Loucy (cell line): ENCODE measurements at regions not wholly inside any gene's neighbourhood (a gene's known extent, or its start where the extent isn't known, plus 50 kb on each side); places are given as distances from the start of the nearest gene placed in this dataset.

ENCODE experiments used
- H2AFZ ChIP-seq: fragments of 200-600 bp; sonication (generic); 2 replicates; pipeline ENCODE4 v1.6.0; 2016; ENCODE audit warnings: antibody characterized with exemption, mild to moderate bottlenecking, low read length, moderate library complexity
- H3F3A ChIP-seq: fragments of 200-600 bp; 2 replicates; pipeline ENCODE4 v1.6.0; 2016; ENCODE audit warnings: antibody characterized with exemption, low read depth, mild to moderate bottlenecking
- H3K27me3 ChIP-seq: fragments of 200-600 bp; sonication (generic); 2 replicates; pipeline ENCODE4 v1.6.1; 2014; ENCODE audit warnings: low read length, mild to moderate bottlenecking; ENCODE audit not compliant: insufficient read depth, poor library complexity, severe bottlenecking
- H3K36me3 ChIP-seq: fragments of 200-600 bp; sonication (generic); 2 replicates; pipeline ENCODE4 v1.6.1; 2016; ENCODE audit warnings: low read length; ENCODE audit not compliant: insufficient read depth
- H3K4me1 ChIP-seq: fragments of 200-600 bp; sonication (generic); 2 replicates; pipeline ENCODE4 v1.5.1; 2014; ENCODE audit warnings: low read length, mild to moderate bottlenecking; ENCODE audit not compliant: insufficient read depth, poor library complexity, severe bottlenecking
- H3K4me2 ChIP-seq: fragments of 200-600 bp; sonication (generic); 2 replicates; pipeline ENCODE4 v1.6.0; 2014; ENCODE audit warnings: antibody characterized with exemption, low read length, low read depth, mild to moderate bottlenecking; ENCODE audit not compliant: poor library complexity, severe bottlenecking
- H3K4me3 ChIP-seq: fragments of 200-600 bp; sonication (generic); 2 replicates; pipeline ENCODE4 v1.5.1; 2014; ENCODE audit warnings: low read length, mild to moderate bottlenecking, mixed read lengths; ENCODE audit not compliant: poor library complexity, severe bottlenecking
- H3K79me2 ChIP-seq: fragments of 200-600 bp; sonication (generic); 2 replicates; pipeline ENCODE4 v1.6.1; 2014; ENCODE audit warnings: low read length; ENCODE audit not compliant: insufficient read depth
- H3K9ac ChIP-seq: fragments of 200-600 bp; sonication (generic); 2 replicates; pipeline ENCODE4 v1.6.0; 2014; ENCODE audit warnings: mild to moderate bottlenecking, low read depth, low read length, moderate library complexity; ENCODE audit not compliant: poor library complexity, severe bottlenecking
- H3K9me2 ChIP-seq: fragments of 200-600 bp; sonication (generic); replicated peaks from 2 replicates; pipeline ENCODE4 v1.6.1; 2016; ENCODE audit warnings: low read depth, low read length, mixed read lengths
- H3K9me3 ChIP-seq: fragments of 200-600 bp; sonication (generic); 2 replicates; pipeline ENCODE4 v1.6.1; 2014; ENCODE audit warnings: mild to moderate bottlenecking, antibody characterized with exemption, low read length, low read depth; ENCODE audit not compliant: insufficient read depth
- H4K20me1 ChIP-seq: fragments of 200-600 bp; sonication (generic); 2 replicates; pipeline ENCODE4 v1.6.0; 2014; ENCODE audit warnings: antibody characterized with exemption, low read length, mild to moderate bottlenecking; ENCODE audit not compliant: insufficient read depth, poor library complexity, severe bottlenecking
- EZH2phosphoT487 ChIP-seq: fragments of 200-600 bp; IDR thresholded peaks from 2 replicates; pipeline ENCODE4 v1.6.1; 2018; ENCODE audit warnings: antibody characterized with exemption, mild to moderate bottlenecking, moderate library complexity, borderline replicate concordance
- TF ChIP-seq, protein P1 (sequence below): fragments of 200-600 bp; sonication (generic); conservative IDR thresholded peaks from 2 replicates; pipeline ENCODE4 v1.5.1; 2014; ENCODE audit warnings: mild to moderate bottlenecking, antibody characterized with exemption, low read length

- Histone ChIP-seq H3F3A (no peaks in the 10 kb centered on the region), H3K9me2 (no peaks in the 10 kb centered on the region), H3K27me3 (no peaks in the 10 kb centered on the region), H3K4me3 (no peak overlapping the region), H3K79me2 (no peaks in the 10 kb centered on the region), H3K9ac (no peak overlapping the region), H3K4me1 (no peaks in the 10 kb centered on the region), H3K9me3 (no peaks in the 10 kb centered on the region), H4K20me1 (no peaks in the 10 kb centered on the region), H3K4me2 (no peak overlapping the region), H2AFZ (no peak overlapping the region), H3K36me3 (no peaks in the 10 kb centered on the region)
- TF ChIP-seq, protein P1, sequence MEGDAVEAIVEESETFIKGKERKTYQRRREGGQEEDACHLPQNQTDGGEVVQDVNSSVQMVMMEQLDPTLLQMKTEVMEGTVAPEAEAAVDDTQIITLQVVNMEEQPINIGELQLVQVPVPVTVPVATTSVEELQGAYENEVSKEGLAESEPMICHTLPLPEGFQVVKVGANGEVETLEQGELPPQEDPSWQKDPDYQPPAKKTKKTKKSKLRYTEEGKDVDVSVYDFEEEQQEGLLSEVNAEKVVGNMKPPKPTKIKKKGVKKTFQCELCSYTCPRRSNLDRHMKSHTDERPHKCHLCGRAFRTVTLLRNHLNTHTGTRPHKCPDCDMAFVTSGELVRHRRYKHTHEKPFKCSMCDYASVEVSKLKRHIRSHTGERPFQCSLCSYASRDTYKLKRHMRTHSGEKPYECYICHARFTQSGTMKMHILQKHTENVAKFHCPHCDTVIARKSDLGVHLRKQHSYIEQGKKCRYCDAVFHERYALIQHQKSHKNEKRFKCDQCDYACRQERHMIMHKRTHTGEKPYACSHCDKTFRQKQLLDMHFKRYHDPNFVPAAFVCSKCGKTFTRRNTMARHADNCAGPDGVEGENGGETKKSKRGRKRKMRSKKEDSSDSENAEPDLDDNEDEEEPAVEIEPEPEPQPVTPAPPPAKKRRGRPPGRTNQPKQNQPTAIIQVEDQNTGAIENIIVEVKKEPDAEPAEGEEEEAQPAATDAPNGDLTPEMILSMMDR: no peak
- TF ChIP-seq EZH2phosphoT487: no peak
Observed at GRCh38 chr6:71238351-71238750, 50.3 kb upstream of the OGFRL1 start.
